ENCODE measurements at regions not wholly inside any gene's neighbourhood (a gene's known extent, or its start where the extent isn't known, plus 50 kb on each side); places are given as distances from the start of the nearest gene placed in this dataset.

DNA sequence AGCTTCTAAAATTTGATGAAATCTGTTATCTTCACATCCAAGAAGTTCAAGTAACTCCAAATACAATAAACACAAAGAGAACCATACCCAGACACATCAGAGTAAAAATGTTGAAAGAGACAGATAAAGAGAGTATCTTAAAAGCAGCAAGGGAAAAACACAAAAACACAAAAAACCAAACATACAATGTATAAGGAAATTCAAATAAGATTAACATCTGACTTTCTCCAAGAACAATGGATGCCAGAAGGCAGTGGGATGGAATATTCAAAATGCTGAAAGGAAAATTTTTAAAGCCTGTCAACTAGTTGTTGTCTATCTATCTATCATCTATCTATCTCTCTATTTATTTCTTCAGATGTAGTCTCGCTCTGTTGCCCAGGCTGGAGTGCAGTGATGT, 72.4 kb upstream of the MKLN1 start:
- Histone ChIP-seq H3K27me3 (ENCODE audit: control insufficient read depth, insufficient read depth, low read length) (no peaks in the 10 kb centered on the region), H3K4me3 (ENCODE audit: low read depth, low read length) (no peak overlapping the region), H3K36me3 (ENCODE audit: control insufficient read depth, insufficient read depth, low read length) (no peaks in the 10 kb centered on the region)
- TF ChIP-seq, protein P1, sequence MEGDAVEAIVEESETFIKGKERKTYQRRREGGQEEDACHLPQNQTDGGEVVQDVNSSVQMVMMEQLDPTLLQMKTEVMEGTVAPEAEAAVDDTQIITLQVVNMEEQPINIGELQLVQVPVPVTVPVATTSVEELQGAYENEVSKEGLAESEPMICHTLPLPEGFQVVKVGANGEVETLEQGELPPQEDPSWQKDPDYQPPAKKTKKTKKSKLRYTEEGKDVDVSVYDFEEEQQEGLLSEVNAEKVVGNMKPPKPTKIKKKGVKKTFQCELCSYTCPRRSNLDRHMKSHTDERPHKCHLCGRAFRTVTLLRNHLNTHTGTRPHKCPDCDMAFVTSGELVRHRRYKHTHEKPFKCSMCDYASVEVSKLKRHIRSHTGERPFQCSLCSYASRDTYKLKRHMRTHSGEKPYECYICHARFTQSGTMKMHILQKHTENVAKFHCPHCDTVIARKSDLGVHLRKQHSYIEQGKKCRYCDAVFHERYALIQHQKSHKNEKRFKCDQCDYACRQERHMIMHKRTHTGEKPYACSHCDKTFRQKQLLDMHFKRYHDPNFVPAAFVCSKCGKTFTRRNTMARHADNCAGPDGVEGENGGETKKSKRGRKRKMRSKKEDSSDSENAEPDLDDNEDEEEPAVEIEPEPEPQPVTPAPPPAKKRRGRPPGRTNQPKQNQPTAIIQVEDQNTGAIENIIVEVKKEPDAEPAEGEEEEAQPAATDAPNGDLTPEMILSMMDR (IDR thresholded peaks at IDR 0.05; ENCODE audit: insufficient read depth, low read depth, low read length), result no peak
- no peak for DNase-seq (ENCODE audit: low read depth)
- CTCF ChIA-PET, result no interaction called here
- POLR2A ChIA-PET, result no interaction called here

DNA sequence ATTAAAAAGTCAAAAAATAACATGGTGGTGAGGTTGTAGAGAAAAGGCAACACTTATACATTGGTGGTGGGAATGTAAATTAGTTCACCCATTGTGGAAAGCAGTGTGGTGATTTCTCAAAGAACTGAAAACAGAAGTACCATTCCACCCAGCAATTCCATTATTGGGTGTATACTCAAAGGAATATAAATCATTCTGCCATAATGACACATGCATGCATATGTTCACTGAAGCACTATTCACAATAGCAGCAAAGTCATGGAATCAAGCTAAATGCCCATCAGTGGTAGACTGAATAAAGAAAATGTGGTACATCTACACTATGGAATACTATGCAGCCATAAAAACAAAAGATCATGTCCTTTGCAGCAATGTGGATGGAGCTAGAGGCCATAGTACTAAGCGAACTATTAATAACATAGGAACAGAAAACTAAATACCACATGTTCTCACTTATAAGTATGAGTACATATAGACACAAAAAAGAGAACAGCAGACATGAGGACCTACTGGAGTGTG, 66.1 kb upstream of the MKLN1 start:
- ChIA-PET POLR2A (no interaction called here), CTCF (interaction anchor here (0.7 kb wide), 1 partner anchor 41 kb away, joined by 3 read pairs; no protein-coding TSS in a partner anchor)
- no peak for DNase-seq (ENCODE audit: low read depth)
- Histone ChIP-seq H3K27me3 (ENCODE audit: control insufficient read depth, insufficient read depth, low read length) (no peaks in the 10 kb centered on the region; the same call in none of the 2 replicates), H3K36me3 (ENCODE audit: control insufficient read depth, insufficient read depth, low read length) (no peaks in the 10 kb centered on the region), H3K4me3 (ENCODE audit: low read depth, low read length) (no peak overlapping the region)
- TF ChIP-seq, protein P1 (IDR thresholded peaks at IDR 0.05; ENCODE audit: insufficient read depth, low read depth, low read length), result no peak

GRCh38 chr7:131265227-131265626, 62.4 kb upstream of the MKLN1 start:
- no peaks in the 10 kb centered on the region for H3K36me3 ChIP-seq (ENCODE audit: control insufficient read depth, insufficient read depth, low read length)
- ChIA-PET CTCF (no interaction called here), POLR2A (no interaction called here)
- TF ChIP-seq, protein P1 (IDR thresholded peaks at IDR 0.05; ENCODE audit: insufficient read depth, low read depth, low read length), result no peak
- H3K27me3 ChIP-seq (ENCODE audit: control insufficient read depth, insufficient read depth, low read length), result no peaks in the 10 kb centered on the region; the same call in none of the 2 replicates
- H3K4me3 ChIP-seq (ENCODE audit: low read depth, low read length), result no peak overlapping the region
- DNase-seq (ENCODE audit: low read depth), result no peak

- DNase-seq (ENCODE audit: low read depth), result no peak
- Histone ChIP-seq H3K27me3 (ENCODE audit: control insufficient read depth, insufficient read depth, low read length) (no peaks in the 10 kb centered on the region; the same call in none of the 2 replicates), H3K36me3 (ENCODE audit: control insufficient read depth, insufficient read depth, low read length) (no peaks in the 10 kb centered on the region), H3K4me3 (ENCODE audit: low read depth, low read length) (no peak overlapping the region)
- TF ChIP-seq, protein P1 (IDR thresholded peaks at IDR 0.05; ENCODE audit: insufficient read depth, low read depth, low read length), result no peak
- ChIA-PET CTCF (interaction anchor here (0.6 kb wide), 1 partner anchor 898 kb away, joined by 3 read pairs; no protein-coding TSS in a partner anchor), POLR2A (no interaction called here)
These were observed 60.0 kb upstream of the MKLN1 start for GRCh38 chr7:131267631-131268030.

DNA sequence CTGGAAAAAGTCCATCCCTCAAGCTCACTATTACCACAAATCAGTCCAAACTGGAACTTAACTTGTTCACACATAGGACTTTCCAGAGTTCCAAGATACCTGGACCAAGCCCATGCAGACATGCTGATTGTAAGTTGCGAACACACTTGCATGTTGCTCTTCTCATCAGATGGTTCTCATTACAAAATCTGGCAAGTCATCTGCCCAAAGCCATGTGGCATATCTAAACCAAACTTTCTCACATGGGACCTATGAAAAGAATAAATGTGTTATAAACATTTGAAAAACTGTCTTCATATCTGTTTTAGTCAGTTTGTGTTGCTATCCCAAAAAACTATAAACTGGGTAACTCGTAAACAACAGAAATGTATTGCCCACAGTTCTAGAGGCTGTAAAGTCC, 58.8 kb upstream of the MKLN1 start:
- no peaks in the 10 kb centered on the region; the same call in none of the 2 replicates for H3K27me3 ChIP-seq (ENCODE audit: control insufficient read depth, insufficient read depth, low read length)
- TF ChIP-seq, protein P1 (IDR thresholded peaks at IDR 0.05; ENCODE audit: insufficient read depth, low read depth, low read length), result no peak
- no peaks in the 10 kb centered on the region for H3K36me3 ChIP-seq (ENCODE audit: control insufficient read depth, insufficient read depth, low read length)
- ChIA-PET POLR2A (no interaction called here), CTCF (no interaction called here)
- no peak overlapping the region for H3K4me3 ChIP-seq (ENCODE audit: low read depth, low read length)
- DNase-seq (ENCODE audit: low read depth), result no peak

Measured in BJ (cell line).